OCI-LY1 (cell line): ENCODE measurements at regions not wholly inside any gene's neighbourhood (a gene's known extent, or its start where the extent isn't known, plus 50 kb on each side); places are given as distances from the start of the nearest gene placed in this dataset.

Experiments used
- H2AFZ ChIP-seq: fragments of 200-600 bp; sonication (generic), shearing (Covaris generic); 2 replicates; pipeline ENCODE4 v1.6.0; 2014; ENCODE audit warnings: antibody characterized with exemption, mild to moderate bottlenecking, low read length
- H3F3A ChIP-seq: fragments of 200-600 bp; sonication (generic), shearing (Covaris generic); 2 replicates; pipeline ENCODE4 v1.6.0; 2014; ENCODE audit warnings: mild to moderate bottlenecking, antibody characterized with exemption, low read length, moderate library complexity; ENCODE audit not compliant: insufficient read depth
- H3K27ac ChIP-seq: fragments of 200-600 bp; sonication (generic); 2 replicates; pipeline ENCODE4 v1.5.1; 2014; ENCODE audit warnings: low read length, mixed run types, mild to moderate bottlenecking, low read depth; ENCODE audit not compliant: poor library complexity, severe bottlenecking
- H3K27me3 ChIP-seq: fragments of 200-600 bp; sonication (generic); 2 replicates; pipeline ENCODE4 v1.6.0; 2014; ENCODE audit warnings: antibody characterized with exemption, mild to moderate bottlenecking, low read length, moderate library complexity; ENCODE audit not compliant: insufficient read depth
- H3K36me3 ChIP-seq: fragments of 200-600 bp; sonication (generic); 2 replicates; pipeline ENCODE4 v1.6.1; 2014; ENCODE audit warnings: mild to moderate bottlenecking, antibody characterized with exemption, low read length, moderate library complexity, mixed read lengths; ENCODE audit not compliant: insufficient read depth
- H3K4me1 ChIP-seq: fragments of 200-600 bp; sonication (generic); 2 replicates; pipeline ENCODE4 v1.5.1; 2014; ENCODE audit warnings: mild to moderate bottlenecking, low read length, moderate library complexity; ENCODE audit not compliant: insufficient read depth, severe bottlenecking
- H3K4me2 ChIP-seq: fragments of 200-600 bp; sonication (generic), shearing (Covaris generic); 2 replicates; pipeline ENCODE4 v1.6.1; 2014; ENCODE audit warnings: low read length
- H3K4me3 ChIP-seq: fragments of 200-600 bp; sonication (generic); 2 replicates; pipeline ENCODE4 v1.5.1; 2014; ENCODE audit warnings: low read length, low read depth, mild to moderate bottlenecking, mixed read lengths; ENCODE audit not compliant: poor library complexity, severe bottlenecking
- H3K79me2 ChIP-seq: fragments of 200-600 bp; shearing (Covaris generic); 2 replicates; pipeline ENCODE4 v1.6.1; 2016; ENCODE audit warnings: mixed run types, low read length, mixed read lengths; ENCODE audit not compliant: insufficient read depth
- H3K9ac ChIP-seq: fragments of 200-600 bp; sonication (generic), shearing (Covaris generic); 2 replicates; pipeline ENCODE4 v1.6.1; 2014; ENCODE audit warnings: mild to moderate bottlenecking, low read length, mixed read lengths
- H3K9me2 ChIP-seq: fragments of 200-600 bp; sonication (generic), shearing (Covaris generic); 2 replicates; pipeline ENCODE4 v1.6.1; 2014; ENCODE audit warnings: low read depth, mild to moderate bottlenecking, low read length, mixed read lengths
- H3K9me3 ChIP-seq: fragments of 200-600 bp; shearing (Covaris generic); 2 replicates; pipeline ENCODE4 v1.6.1; 2014; ENCODE audit warnings: low read length, mixed read lengths
- H4K20me1 ChIP-seq: fragments of 200-600 bp; sonication (generic), shearing (Covaris generic); 2 replicates; pipeline ENCODE4 v1.6.0; 2016; ENCODE audit warnings: mild to moderate bottlenecking, low read length; ENCODE audit not compliant: insufficient read depth
- CTCF ChIP-seq: fragments of 200-600 bp; sonication (generic), shearing (Covaris generic); IDR thresholded peaks from 2 replicates; pipeline ENCODE4 v1.5.1; 2017; ENCODE audit warnings: mild to moderate bottlenecking, antibody characterized with exemption, low read length, moderate library complexity, mixed read lengths
- EZH2 ChIP-seq: fragments of 200-600 bp; sonication (generic), shearing (Covaris generic); IDR thresholded peaks from 2 replicates; pipeline ENCODE4 v1.8.0; 2017; ENCODE audit warnings: borderline replicate concordance, mixed run types, mild to moderate bottlenecking, antibody characterized with exemption, low read length, moderate library complexity, mixed read lengths

GRCh38 chr7:152970481-152970880 is 210.9 kb downstream of the ACTR3B start:
- H3K27me3 ChIP-seq: 0 out of 2 replicates have a peak, but pooled peaks cover 4% of the 10 kb centered on the region
- no peaks in the 10 kb centered on the region for H3K36me3 ChIP-seq
- H3K4me3 ChIP-seq: no peak overlapping the region
- no peaks in the 10 kb centered on the region for H3K9me2 ChIP-seq
- no peak overlapping the region for H3K27ac ChIP-seq
- TF ChIP-seq EZH2 (no peak), CTCF (no peak)
- H3F3A ChIP-seq: no peaks in the 10 kb centered on the region
- no peaks in the 10 kb centered on the region for H4K20me1 ChIP-seq
- no peaks in the 10 kb centered on the region for H3K79me2 ChIP-seq
- H2AFZ ChIP-seq: no peak overlapping the region
- no peaks in the 10 kb centered on the region for H3K9me3 ChIP-seq
- H3K4me1 ChIP-seq: no peaks in the 10 kb centered on the region
- H3K9ac ChIP-seq: no peak overlapping the region
- H3K4me2 ChIP-seq: no peak overlapping the region

GRCh38 chr7:152974577-152974976 is 215.0 kb downstream of the ACTR3B start:
- Histone ChIP-seq H3K9ac (no peak overlapping the region), H3K9me3 (no peaks in the 10 kb centered on the region), H3K4me1 (no peaks in the 10 kb centered on the region), H3K9me2 (no peaks in the 10 kb centered on the region), H3F3A (no peaks in the 10 kb centered on the region), H3K4me3 (no peak overlapping the region), H4K20me1 (no peaks in the 10 kb centered on the region), H3K27ac (no peak overlapping the region), H2AFZ (no peak overlapping the region), H3K36me3 (no peaks in the 10 kb centered on the region), H3K79me2 (no peaks in the 10 kb centered on the region), H3K27me3 (no peaks in the 10 kb centered on the region), H3K4me2 (no peak overlapping the region)
- TF ChIP-seq EZH2 (no peak), CTCF (no peak)

GRCh38 chr7:152975076-152975475 is 215.5 kb downstream of the ACTR3B start:
- Histone ChIP-seq H3K4me1 (no peaks in the 10 kb centered on the region), H4K20me1 (no peaks in the 10 kb centered on the region), H3K4me2 (no peak overlapping the region), H3K9me2 (no peaks in the 10 kb centered on the region), H3K9ac (no peak overlapping the region), H3K36me3 (no peaks in the 10 kb centered on the region), H3F3A (no peaks in the 10 kb centered on the region), H3K27ac (no peak overlapping the region), H3K79me2 (no peaks in the 10 kb centered on the region), H3K27me3 (no peaks in the 10 kb centered on the region), H2AFZ (no peak overlapping the region), H3K4me3 (no peak overlapping the region), H3K9me3 (no peaks in the 10 kb centered on the region)
- TF ChIP-seq EZH2 (no peak), CTCF (no peak)
